Activated CD8-positive, alpha-beta memory T cell treated with anti-CD3 and anti-CD28 coated beads, Interleukin-2, amount 10 ng/mL, durations not matched to agents 7 days and 5 days (primary cell): ENCODE measurements at regions not wholly inside any gene's neighbourhood (a gene's known extent, or its start where the extent isn't known, plus 50 kb on each side); places are given as distances from the start of the nearest gene placed in this dataset.

Source experiments
- ATAC-seq: fragments of 150-1000 bp; cut with Tn5 transposase; one replicate; pipeline ENCODE4 v1.10.0; 2021; ENCODE audit warnings: moderate library complexity
- CTCF ChIA-PET: fragments of 350-600 bp; sonication (Branson Sonifier 250); formaldehyde crosslinking; loops from one replicate; lab custom pipeline; 2021; ENCODE audit warnings: antibody characterized with exemption; lab: Charles Lee
- DNase-seq: peaks from one replicate; pipeline ENCODE4 v3.0.0-alpha.2; 2020
- H3K27ac Mint-ChIP-seq: one replicate; pipeline ENCODE4 v1.8.0; 2021; ENCODE audit warnings: mild to moderate bottlenecking, mixed read lengths
- H3K27me3 Mint-ChIP-seq: one replicate; pipeline ENCODE4 v1.8.0; 2021; ENCODE audit warnings: mixed read lengths
- H3K36me3 Mint-ChIP-seq: one replicate; pipeline ENCODE4 v1.8.0; 2021; ENCODE audit warnings: mild to moderate bottlenecking, mixed read lengths
- H3K4me1 Mint-ChIP-seq: one replicate; pipeline ENCODE4 v1.8.0; 2021; ENCODE audit warnings: mixed read lengths
- H3K4me3 Mint-ChIP-seq: one replicate; pipeline ENCODE4 v1.8.0; 2021; ENCODE audit warnings: mild to moderate bottlenecking, moderate library complexity, mixed read lengths
- H3K9me3 Mint-ChIP-seq: one replicate; pipeline ENCODE4 v1.8.0; 2022; ENCODE audit warnings: low read depth, mixed read lengths

- DNase-seq (no peak), ATAC-seq (no peak)
- Mint-ChIP-seq H3K9me3 (no peaks in the 10 kb centered on the region), H3K36me3 (no peaks in the 10 kb centered on the region), H3K27ac (no peak overlapping the region), H3K4me1 (no peaks in the 10 kb centered on the region), H3K27me3 (no peaks in the 10 kb centered on the region), H3K4me3 (no peak overlapping the region)
- CTCF ChIA-PET = no interaction called here
Measured at GRCh38 chrX:16300831-16301230, 133.6 kb downstream of the MAGEB17 start.

DNA sequence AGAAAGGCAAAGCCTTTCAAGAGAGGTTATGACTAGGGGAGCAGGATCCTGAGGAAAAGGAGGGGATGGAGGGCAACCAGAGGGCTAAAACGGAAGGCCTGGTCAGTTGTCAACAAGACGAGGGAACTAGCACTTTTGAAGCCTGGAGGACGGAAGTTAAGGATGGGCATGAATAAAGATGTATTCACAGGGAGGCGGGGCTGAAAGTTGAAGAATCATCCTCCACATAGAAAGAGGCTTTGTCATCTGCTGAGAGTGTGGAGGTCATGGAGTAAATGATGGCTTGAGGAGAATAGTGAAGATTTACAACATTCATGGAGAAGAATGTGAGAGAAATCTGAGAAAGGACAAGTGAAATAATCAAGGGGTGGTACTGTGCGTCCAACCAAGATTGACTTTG is 137.5 kb downstream of the MAGEB17 start:
- CTCF ChIA-PET = no interaction called here

GRCh38 chrX:16305187-16305586 is 137.9 kb downstream of the MAGEB17 start:
- CTCF ChIA-PET = no interaction called here
- DNase-seq = no peak
- Mint-ChIP-seq H3K4me1 (no peaks in the 10 kb centered on the region), H3K36me3 (no peaks in the 10 kb centered on the region), H3K27me3 (no peaks in the 10 kb centered on the region), H3K4me3 (no peak overlapping the region), H3K9me3 (no peaks in the 10 kb centered on the region), H3K27ac (no peak overlapping the region)
- ATAC-seq = no peak

More for the DNA sequence above, 137.5 kb downstream of the MAGEB17 start:
- no peak overlapping the region for H3K27ac Mint-ChIP-seq
- no peak for DNase-seq
- no peak for ATAC-seq
- H3K4me3 Mint-ChIP-seq = no peak overlapping the region
- H3K36me3 Mint-ChIP-seq = no peaks in the 10 kb centered on the region
- H3K4me1 Mint-ChIP-seq = no peaks in the 10 kb centered on the region
- H3K27me3 Mint-ChIP-seq = no peaks in the 10 kb centered on the region
- no peaks in the 10 kb centered on the region for H3K9me3 Mint-ChIP-seq

DNA sequence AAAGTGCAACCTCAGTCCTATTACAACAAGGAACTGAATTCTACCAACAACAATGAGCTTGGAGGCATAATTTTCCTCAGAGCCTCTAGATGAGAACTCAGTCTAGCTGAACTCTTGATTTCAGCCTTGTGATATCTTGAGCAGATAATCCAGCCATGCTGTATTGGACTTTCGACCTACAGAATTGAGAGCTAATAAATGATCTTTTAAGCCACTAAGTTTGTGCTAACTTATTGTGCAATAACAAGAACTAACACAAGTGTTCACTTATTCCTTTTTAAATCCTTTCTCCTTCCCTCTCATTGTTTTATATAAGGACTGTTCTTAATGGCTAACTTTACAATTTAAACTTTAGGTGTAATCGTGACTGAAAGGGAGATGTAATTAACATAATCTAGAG is 140.7 kb downstream of the MAGEB17 start:
- H3K36me3 Mint-ChIP-seq = no peaks in the 10 kb centered on the region
- no peaks in the 10 kb centered on the region for H3K27me3 Mint-ChIP-seq
- CTCF ChIA-PET = no interaction called here
- no peaks in the 10 kb centered on the region for H3K9me3 Mint-ChIP-seq
- H3K4me1 Mint-ChIP-seq = no peaks in the 10 kb centered on the region
- H3K4me3 Mint-ChIP-seq = no peak overlapping the region
- no peak overlapping the region for H3K27ac Mint-ChIP-seq
- ATAC-seq (no peak), DNase-seq (no peak)

- no peaks in the 10 kb centered on the region for H3K9me3 Mint-ChIP-seq
- ATAC-seq (no peak), DNase-seq (no peak)
- H3K36me3 Mint-ChIP-seq = no peaks in the 10 kb centered on the region
- no peaks in the 10 kb centered on the region for H3K27me3 Mint-ChIP-seq
- no peak overlapping the region for H3K4me3 Mint-ChIP-seq
- no peaks in the 10 kb centered on the region for H3K4me1 Mint-ChIP-seq
- H3K27ac Mint-ChIP-seq = no peak overlapping the region
- CTCF ChIA-PET = no interaction called here
Measured at GRCh38 chrX:16308773-16309172, 141.5 kb downstream of the MAGEB17 start.

GRCh38 chrX:16310326-16310725 is 143.0 kb downstream of the MAGEB17 start:
- CTCF ChIA-PET = no interaction called here
- H3K9me3 Mint-ChIP-seq = no peaks in the 10 kb centered on the region
- no peaks in the 10 kb centered on the region for H3K27me3 Mint-ChIP-seq
- H3K4me3 Mint-ChIP-seq = no peak overlapping the region
- DNase-seq (no peak), ATAC-seq (no peak)
- no peak overlapping the region for H3K27ac Mint-ChIP-seq
- H3K36me3 Mint-ChIP-seq = no peaks in the 10 kb centered on the region
- H3K4me1 Mint-ChIP-seq = no peaks in the 10 kb centered on the region

- CTCF ChIA-PET = no interaction called here
- ATAC-seq (no peak), DNase-seq (no peak)
- H3K4me3 Mint-ChIP-seq = no peak overlapping the region
- no peak overlapping the region for H3K27ac Mint-ChIP-seq
- no peaks in the 10 kb centered on the region for H3K9me3 Mint-ChIP-seq
- no peaks in the 10 kb centered on the region for H3K27me3 Mint-ChIP-seq
- H3K36me3 Mint-ChIP-seq = no peaks in the 10 kb centered on the region
- no peaks in the 10 kb centered on the region for H3K4me1 Mint-ChIP-seq
Measured at GRCh38 chrX:16311671-16312070, 144.4 kb downstream of the MAGEB17 start.

DNA sequence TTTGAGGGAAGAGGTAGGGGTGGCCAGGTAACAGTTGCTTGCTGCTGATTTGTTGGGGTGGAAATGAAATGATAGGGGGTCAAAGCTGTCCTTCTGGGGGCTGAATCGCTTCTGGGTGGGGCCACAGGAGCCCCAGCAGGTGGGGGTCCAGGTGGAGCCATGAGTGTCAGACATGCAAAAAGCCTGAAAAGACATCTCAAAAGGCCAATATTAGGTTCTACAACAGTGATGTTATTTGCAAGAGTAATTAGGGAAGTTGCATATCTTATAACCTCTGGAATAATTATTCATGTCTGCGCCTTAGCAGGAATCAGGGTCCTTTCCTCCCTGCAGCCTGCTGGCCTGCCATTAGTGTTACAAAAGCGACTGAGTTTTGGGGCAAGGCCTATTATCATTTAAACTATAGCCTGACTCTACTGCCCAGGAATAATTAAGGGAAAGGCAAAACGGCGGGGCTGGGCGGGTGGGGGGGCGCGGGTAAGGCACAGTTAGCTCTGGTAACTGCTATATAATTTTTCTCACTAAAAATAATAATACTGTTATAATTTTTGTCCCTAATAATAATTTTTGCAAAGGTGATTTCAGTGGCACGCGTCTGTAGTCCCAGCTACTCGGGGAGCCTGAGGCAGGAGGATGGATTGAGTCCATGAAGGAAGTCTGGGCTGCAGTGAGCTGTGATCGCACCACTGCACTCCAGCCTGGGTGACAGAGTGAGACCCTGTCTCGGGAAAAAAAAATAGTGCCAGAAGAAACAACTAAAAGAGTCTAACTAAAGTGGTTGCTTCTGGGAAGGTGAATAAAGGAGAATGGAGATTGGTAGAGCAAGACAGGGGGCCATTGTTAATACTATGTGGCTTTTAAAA is 145.7 kb downstream of the MAGEB17 start:
- H3K9me3 Mint-ChIP-seq = no peaks in the 10 kb centered on the region

DNA sequence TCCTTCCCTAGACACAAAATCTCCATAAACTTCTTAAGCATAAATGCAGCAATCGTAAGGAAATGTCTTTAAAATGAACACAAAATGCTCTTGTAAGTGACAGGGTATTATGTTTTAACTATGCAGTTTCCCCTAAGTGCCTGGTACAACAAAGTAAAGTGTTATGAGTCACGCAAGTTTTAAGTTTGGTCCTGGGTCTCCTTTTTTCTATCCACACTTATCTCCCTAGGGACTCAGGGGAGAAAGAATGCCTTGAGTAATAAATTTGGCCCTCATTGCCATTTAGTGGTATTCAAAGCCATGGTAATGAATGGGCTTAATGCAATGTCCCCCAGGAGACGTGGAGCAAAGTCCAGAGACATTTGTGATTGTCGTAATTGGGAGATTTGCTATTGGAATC is 149.1 kb downstream of the MAGEB17 start:
- no peak for DNase-seq

More for the DNA sequence above, 145.7 kb downstream of the MAGEB17 start:
- Mint-ChIP-seq H3K4me3 (no peak overlapping the region), H3K4me1 (no peaks in the 10 kb centered on the region), H3K27ac (no peak overlapping the region), H3K36me3 (no peaks in the 10 kb centered on the region), H3K27me3 (no peaks in the 10 kb centered on the region)
- CTCF ChIA-PET = no interaction called here
- ATAC-seq = no peak
- no peak for DNase-seq

DNA sequence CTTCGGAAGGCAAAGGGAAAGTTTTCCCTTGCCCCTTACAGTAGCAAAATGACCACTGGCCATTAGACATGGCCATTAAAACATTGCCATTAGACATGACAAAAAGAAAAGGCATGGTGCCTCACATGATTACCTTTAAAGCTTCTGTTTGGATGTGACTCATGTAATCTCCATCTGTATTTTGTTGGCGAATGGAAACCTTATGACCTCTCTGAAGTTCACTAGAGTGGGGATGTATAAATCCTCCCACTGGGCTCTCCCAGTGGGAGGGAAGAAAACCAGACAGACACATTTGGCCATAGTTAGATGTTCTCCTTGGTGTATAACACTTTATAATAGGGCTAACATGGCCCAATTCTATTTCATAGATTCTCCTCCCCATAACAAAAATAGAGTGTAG is 152.6 kb downstream of the MAGEB17 start:
- no peak for DNase-seq
- H3K9me3 Mint-ChIP-seq = no peaks in the 10 kb centered on the region
- H3K36me3 Mint-ChIP-seq = no peaks in the 10 kb centered on the region
- H3K27ac Mint-ChIP-seq = no peak overlapping the region
- H3K27me3 Mint-ChIP-seq = no peaks in the 10 kb centered on the region
- CTCF ChIA-PET = no interaction called here
- no peak overlapping the region for H3K4me3 Mint-ChIP-seq
- no peak for ATAC-seq
- no peaks in the 10 kb centered on the region for H3K4me1 Mint-ChIP-seq

More for the DNA sequence above, 149.1 kb downstream of the MAGEB17 start:
- Mint-ChIP-seq H3K9me3 (no peaks in the 10 kb centered on the region), H3K4me3 (no peak overlapping the region), H3K27me3 (no peaks in the 10 kb centered on the region), H3K27ac (no peak overlapping the region), H3K4me1 (no peaks in the 10 kb centered on the region), H3K36me3 (no peaks in the 10 kb centered on the region)
- no peak for ATAC-seq
- CTCF ChIA-PET = no interaction called here

DNA sequence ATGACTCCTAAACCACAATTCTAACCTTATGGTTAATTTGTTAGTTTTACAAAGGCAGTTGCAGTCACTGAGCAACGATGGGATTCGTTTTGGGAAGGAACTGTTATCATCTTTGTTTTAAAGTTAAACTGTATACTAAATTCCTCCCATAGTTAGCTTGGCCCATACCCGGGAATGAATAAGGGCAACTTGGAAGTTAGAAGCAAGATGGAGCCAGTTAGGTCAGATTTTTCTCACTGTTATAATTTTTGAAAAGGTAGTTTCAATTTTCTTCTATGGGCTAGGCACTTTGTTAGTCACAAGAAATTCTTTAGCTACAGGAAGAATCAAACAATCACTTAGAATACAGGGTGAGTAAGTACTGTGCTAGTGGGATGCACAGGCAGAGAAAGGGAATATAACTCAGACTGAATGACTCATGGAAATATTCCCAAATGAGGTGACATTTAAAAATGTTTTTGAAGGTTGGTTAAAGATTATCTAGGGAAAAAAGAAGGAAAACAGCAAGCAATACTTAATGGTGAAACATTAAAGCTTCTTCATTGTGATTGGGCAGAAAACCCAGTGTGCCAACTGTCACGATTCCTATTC is 153.6 kb downstream of the MAGEB17 start:
- H3K36me3 Mint-ChIP-seq = no peaks in the 10 kb centered on the region
- CTCF ChIA-PET = no interaction called here
- no peaks in the 10 kb centered on the region for H3K9me3 Mint-ChIP-seq
- H3K4me1 Mint-ChIP-seq = no peaks in the 10 kb centered on the region
- DNase-seq (no peak), ATAC-seq (no peak)
- no peak overlapping the region for H3K27ac Mint-ChIP-seq
- no peak overlapping the region for H3K4me3 Mint-ChIP-seq
- no peaks in the 10 kb centered on the region for H3K27me3 Mint-ChIP-seq

DNA sequence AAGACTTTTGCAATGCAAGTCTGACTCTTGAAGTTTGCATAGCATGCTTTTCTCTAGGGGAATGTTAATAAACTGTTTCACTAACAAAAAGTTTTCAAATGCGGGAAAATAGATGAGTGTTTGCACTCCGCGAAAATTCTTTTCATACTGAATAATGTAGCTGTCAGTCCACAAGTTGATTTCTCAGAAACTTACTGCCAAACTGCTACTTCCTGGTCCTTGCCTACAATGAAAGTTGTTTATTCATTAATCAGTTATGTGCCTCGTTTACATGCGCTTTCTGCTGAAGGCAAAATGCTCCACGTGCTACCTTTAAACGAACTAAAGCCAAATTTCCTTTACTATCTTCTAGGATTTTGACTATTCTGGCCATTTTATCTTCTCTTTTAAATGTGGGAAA is 166.2 kb downstream of the MAGEB17 start:
- Mint-ChIP-seq H3K27me3 (no peaks in the 10 kb centered on the region), H3K36me3 (no peaks in the 10 kb centered on the region), H3K4me3 (no peak overlapping the region), H3K27ac (no peak overlapping the region), H3K9me3 (no peaks in the 10 kb centered on the region), H3K4me1 (no peaks in the 10 kb centered on the region)
- ATAC-seq = no peak
- CTCF ChIA-PET = interaction anchor here (0.7 kb wide), 1 partner anchor 18 kb away, joined by 3 read pairs; no protein-coding TSS in a partner anchor
- no peak for DNase-seq

GRCh38 chrX:16335181-16335580 is 167.9 kb downstream of the MAGEB17 start:
- no peaks in the 10 kb centered on the region for H3K36me3 Mint-ChIP-seq
- H3K27ac Mint-ChIP-seq = no peak overlapping the region
- CTCF ChIA-PET = no interaction called here

DNA sequence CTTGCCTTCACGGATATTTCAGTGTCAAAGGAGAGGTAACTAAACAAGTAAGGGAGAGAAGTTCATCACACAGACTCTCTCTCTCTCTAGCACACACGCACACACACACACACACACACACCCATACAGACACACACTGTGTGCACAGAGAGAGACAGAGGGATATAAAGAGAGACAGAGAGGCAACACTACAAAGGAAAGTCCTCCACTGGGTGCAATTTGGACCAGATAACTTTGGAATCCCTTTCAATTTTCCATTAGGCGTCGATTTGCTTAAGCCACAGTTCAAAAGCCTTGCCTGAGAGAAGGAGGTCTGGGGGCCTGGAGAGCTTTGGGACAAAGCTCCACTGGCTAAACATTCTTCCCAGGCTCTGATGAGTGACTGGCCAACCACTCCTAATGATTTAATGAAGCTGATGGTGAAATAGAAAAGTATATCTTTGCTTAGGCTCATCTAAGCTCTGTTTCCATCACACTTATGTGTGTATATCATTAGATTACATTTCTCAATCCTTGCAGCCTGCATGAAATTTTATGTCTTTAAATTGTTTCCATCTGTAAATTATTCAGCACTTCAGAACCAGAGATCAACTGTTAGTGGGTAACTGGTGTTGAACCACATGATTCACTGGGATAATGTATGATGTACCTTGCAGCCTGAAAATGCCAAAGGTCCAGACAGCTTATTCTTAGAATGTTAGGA is 180.8 kb downstream of the MAGEB17 start:
- H3K36me3 Mint-ChIP-seq = no peaks in the 10 kb centered on the region
- H3K27ac Mint-ChIP-seq = no peak overlapping the region
- no peaks in the 10 kb centered on the region for H3K4me1 Mint-ChIP-seq
- H3K9me3 Mint-ChIP-seq = no peaks in the 10 kb centered on the region
- ATAC-seq (no peak), DNase-seq (no peak)
- CTCF ChIA-PET = no interaction called here
- no peaks in the 10 kb centered on the region for H3K27me3 Mint-ChIP-seq
- H3K4me3 Mint-ChIP-seq = no peak overlapping the region

More at GRCh38 chrX:16335181-16335580, 167.9 kb downstream of the MAGEB17 start:
- Mint-ChIP-seq H3K4me3 (no peak overlapping the region), H3K27me3 (no peaks in the 10 kb centered on the region), H3K9me3 (no peaks in the 10 kb centered on the region), H3K4me1 (no peaks in the 10 kb centered on the region)
- DNase-seq = no peak
- ATAC-seq = no peak
